ENCODE measurements at regions not wholly inside any gene's neighbourhood (a gene's known extent, or its start where the extent isn't known, plus 50 kb on each side); places are given as distances from the start of the nearest gene placed in this dataset.

DNA sequence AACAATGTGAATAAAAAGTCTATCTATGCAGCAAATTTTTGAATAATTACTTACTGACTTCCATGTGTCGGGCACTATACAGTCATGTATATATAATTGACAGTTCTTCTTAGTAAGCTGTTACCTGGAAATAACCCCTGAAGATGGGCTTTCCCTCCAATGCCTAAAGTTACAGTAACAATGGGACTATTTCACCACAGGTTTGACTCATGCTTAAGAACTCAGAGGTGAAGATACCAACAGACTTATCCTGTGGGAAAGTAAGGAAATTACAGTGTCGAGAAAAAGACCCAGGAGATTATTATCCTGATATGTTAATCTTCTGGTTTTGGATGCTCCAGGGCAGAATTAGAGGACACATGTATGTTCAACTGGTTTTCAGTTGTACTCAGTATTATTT is 601.5 kb upstream of the SOX9 start:
- no peak overlapping the region for H4K91ac ChIP-seq (ENCODE audit: insufficient read depth, low read depth, low read length)
- no TSS peak for BruUV-seq (replicated peaks)
- TF ChIP-seq SMC3 (IDR thresholded peaks at IDR 0.05; ENCODE audit: low read depth, low read length) (no peak), MAZ (IDR thresholded peaks at IDR 0.05; ENCODE audit: borderline replicate concordance, low read depth, low read length) (no peak), POLR2A (IDR thresholded peaks at IDR 0.05; ENCODE audit: low read depth, low read length) (no peak), MAFK (IDR thresholded peaks at IDR 0.05; ENCODE audit: low read depth, low read length) (no peak), FOS (IDR thresholded peaks at IDR 0.05; ENCODE audit: low read depth, low read length) (no peak), NFE2L2 (IDR thresholded peaks at IDR 0.05; ENCODE audit: low read depth, low read length) (no peak), RCOR1 (IDR thresholded peaks at IDR 0.05; ENCODE audit: insufficient replicate concordance, low read length) (no peak)
- DNase-seq = no peak
- dilution Hi-C loops (cut with HindIII; ENCODE audit: low sequenced_read_pairs, unreplicated experiment) = no loop called here
- H3K18ac ChIP-seq (ENCODE audit: low read depth, low read length) = no peak overlapping the region
- no peak overlapping the region for H2BK15ac ChIP-seq (ENCODE audit: low read depth, low read length)
- H3K79me1 ChIP-seq (ENCODE audit: low read depth in 1 of 2, low read length in 2 of 2) = no peaks in the 10 kb centered on the region
- no peak overlapping the region for H3K4ac ChIP-seq (ENCODE audit: low read depth, low read length)
- no peak overlapping the region for H3K4me3 ChIP-seq (ENCODE audit: insufficient read depth, low read depth, low read length)
- H3K9me1 ChIP-seq (ENCODE audit: insufficient read depth, low read length) = no peaks in the 10 kb centered on the region
- no peak overlapping the region for H3K9ac ChIP-seq (ENCODE audit: low read depth, low read length)
- H4K20me1 ChIP-seq (ENCODE audit: insufficient read depth, low read length) = no peaks in the 10 kb centered on the region
- H4K8ac ChIP-seq (ENCODE audit: low read depth in 2 of 2, low read length in 2 of 2) = no peak overlapping the region
- H3K9me3 ChIP-seq (ENCODE audit: control insufficient read depth, insufficient read depth, low read length) = no peaks in the 10 kb centered on the region
- no peak overlapping the region for H4K5ac ChIP-seq (ENCODE audit: low read depth, low read length)
- no peak for ATAC-seq (ENCODE audit: low read depth)
- ChIA-PET CTCF (interaction anchor here (0.6 kb wide), 1 partner anchor 431 kb away, joined by 3 read pairs; no protein-coding TSS in a partner anchor), POLR2A (ENCODE audit: unreplicated experiment) (no interaction called here)
- H3K27me3 ChIP-seq (ENCODE audit: control insufficient read depth, insufficient read depth, low read length) = no peaks in the 10 kb centered on the region
- no peak overlapping the region for H3K27ac ChIP-seq (ENCODE audit: insufficient read depth, low read length)
- H3K4me2 ChIP-seq (ENCODE audit: low read depth, low read length) = no peak overlapping the region
- H3K36me3 ChIP-seq (ENCODE audit: control insufficient read depth, insufficient read depth, low read length) = no peaks in the 10 kb centered on the region
- no peak overlapping the region for H3K56ac ChIP-seq (ENCODE audit: extremely low read depth, insufficient read depth, low read length)
- H3K14ac ChIP-seq (replicated peaks; ENCODE audit: low read depth, low read length) = no peak overlapping the region
- H2AFZ ChIP-seq (replicated peaks; ENCODE audit: low read length, poor library complexity) = no peak overlapping the region
- no peak overlapping the region for H3K23ac ChIP-seq (ENCODE audit: low read depth, low read length)
- in situ Hi-C loops (cut with MboI; ENCODE audit: low sequenced_read_pairs) = no loop called here
- intact Hi-C loops (cut with micrococcal nuclease) = no loop called here
- no peak overlapping the region for H2BK20ac ChIP-seq (ENCODE audit: low read depth, low read length)
- no peak overlapping the region for H2AK9ac ChIP-seq (replicated peaks; ENCODE audit: low read depth, low read length, poor library complexity)
- no peak overlapping the region for H2AK5ac ChIP-seq (ENCODE audit: low read depth, low read length)
- no peak overlapping the region for H2BK5ac ChIP-seq (ENCODE audit: low read depth, low read length, poor library complexity, severe bottlenecking)
- H2BK120ac ChIP-seq (ENCODE audit: low read depth, low read length) = no peak overlapping the region
- no CpG with 5 or more reads among the region's 2 CpGs for WGBS, 2 experiments (ENCODE audit: extremely low coverage in 2 of 2, insufficient read length in 1 of 2)
- H3K4me1 ChIP-seq (ENCODE audit: control insufficient read depth, insufficient read depth, low read length) = no peaks in the 10 kb centered on the region

Data from IMR-90 (cell line).